Gastrocnemius medialis (tissue), 4 donors: ENCODE measurements at regions not wholly inside any gene's neighbourhood (a gene's known extent, or its start where the extent isn't known, plus 50 kb on each side); places are given as distances from the start of the nearest gene placed in this dataset.
"Not testable (repeated sequence)": the region's sequence is repeated elsewhere in the genome, so short reads cannot be mapped to it uniquely, and the experiment has no call there.

ENCODE experiments used
- ATAC-seq, 2 donors: fragments of 150-250 bp; one replicate each; pipeline ENCODE4 v1.9.1; 2016
- DNase-seq, 2 donors: peaks; one replicate each; pipeline ENCODE4 v3.0.0-alpha.2; 2019
- H3K27ac ChIP-seq, 4 donors: fragments of 200-600 bp; sonication (generic); 1 replicate in 1 of 4; 2 replicates in 3 of 4; pipeline ENCODE4 v1.5.1; 2016 to 2018; ENCODE audit warnings: mild to moderate bottlenecking in 2 of 4, moderate library complexity in 1 of 4
- H3K27me3 ChIP-seq, 3 donors: fragments of 200-600 bp; sonication (generic) in 2 of 3; 1 replicate in 1 of 3; 2 replicates in 2 of 3; pipeline versions ENCODE4 v1.5.1 to v1.6.0; 2016 to 2019; ENCODE audit warnings: mild to moderate bottlenecking in 1 of 3, moderate library complexity in 1 of 3
- H3K36me3 ChIP-seq, 2 donors: fragments of 200-600 bp; sonication (generic) in 1 of 2; one replicate each; pipeline ENCODE4 v1.5.1; 2017 to 2018
- H3K4me1 ChIP-seq, 2 donors: fragments of 200-600 bp; sonication (generic) in 1 of 2; one replicate each; pipeline ENCODE4 v1.5.1; 2016 to 2017; ENCODE audit warnings: mild to moderate bottlenecking in 2 of 2
- H3K4me3 ChIP-seq, 4 donors: fragments of 200-600 bp; sonication (generic) in 3 of 4; 1 replicate in 1 of 4; 2 replicates in 3 of 4; pipeline ENCODE4 v1.5.1; 2016 to 2019; ENCODE audit warnings: mild to moderate bottlenecking in 2 of 4
- H3K9me3 ChIP-seq, 3 donors: fragments of 200-600 bp; sonication (generic) in 2 of 3; 1 replicate in 1 of 3; 2 replicates in 2 of 3; pipeline ENCODE4 v1.5.1; 2016 to 2019
- CTCF ChIP-seq, 5 experiments: fragments of 450-650 bp in 3 of 5; fragments of 200-600 bp in 2 of 5; sonication (generic) in 2 of 5; IDR thresholded peaks in 4 of 5; conservative IDR thresholded peaks in 1 of 5; 1 replicate in 4 of 5; 2 replicates in 1 of 5; pipeline ENCODE4 v1.5.1; 2016 to 2019; ENCODE audit warnings: antibody characterized with exemption in 5 of 5, mild to moderate bottlenecking in 3 of 5, moderate library complexity in 3 of 5
- POLR2A ChIP-seq, 2 donors: fragments of 450-650 bp; IDR thresholded peaks; one replicate each; pipeline ENCODE4 v1.6.1; 2017; ENCODE audit warnings: antibody characterized with exemption in 2 of 2, mild to moderate bottlenecking in 2 of 2, moderate library complexity in 2 of 2
- in situ Hi-C, 4 donors: fragments of 200-750 bp; cut with MboI; loops; one replicate each; pipeline versions ENCODE4 v1.15.0 to v1.8.0; 2017; ENCODE audit warnings: low sequenced_read_pairs in 4 of 4
- intact Hi-C: fragments of 100-400 bp; cut with DNase I; formaldehyde crosslinking; loops from one replicate; pipeline ENCODE4 v1.15.1; 2023; ENCODE audit warnings: low total_unique reads

- Histone ChIP-seq H3K9me3 (no peaks in the 10 kb centered on the region), H3K27me3 (no peaks in the 10 kb centered on the region), H3K4me1 (no peaks in the 10 kb centered on the region), H3K4me3 (no peak overlapping the region), H3K27ac (no peak overlapping the region), H3K36me3 (no peaks in the 10 kb centered on the region)
- intact Hi-C loops (no loop called here), in situ Hi-C loops (no loop called here)
- DNase-seq (no peak), ATAC-seq (no peak)
- no peak for TF ChIP-seq POLR2A (IDR thresholded peaks at IDR 0.05)
- no peak for TF ChIP-seq CTCF (IDR thresholded peaks at IDR 0.05 in 4 of 5, conservative IDR thresholded peaks at IDR 0.05 in 1 of 5)
Observed at GRCh38 chr5:174920906-174921550, 196.6 kb downstream of the MSX2 start.

- no peaks in the 10 kb centered on the region for H3K9me3 ChIP-seq
- no peaks in the 10 kb centered on the region for H3K36me3 ChIP-seq
- TF ChIP-seq CTCF (IDR thresholded peaks at IDR 0.05 in 4 of 5, conservative IDR thresholded peaks at IDR 0.05 in 1 of 5) (no peak), POLR2A (IDR thresholded peaks at IDR 0.05) (no peak)
- ATAC-seq, result no peak
- H3K27ac ChIP-seq, result no peak overlapping the region
- intact Hi-C loops, result no loop called here
- DNase-seq, result no peak
- H3K27me3 ChIP-seq, result no peaks in the 10 kb centered on the region
- no peak overlapping the region for H3K4me3 ChIP-seq
- in situ Hi-C loops, result no loop called here
- H3K4me1 ChIP-seq, result no peaks in the 10 kb centered on the region
Observed at GRCh38 chr5:174919351-174919750, 195.0 kb downstream of the MSX2 start.

GRCh38 chr5:174918655-174919054 is 194.3 kb downstream of the MSX2 start:
- no peaks in the 10 kb centered on the region for H3K27me3 ChIP-seq
- no peak for TF ChIP-seq POLR2A (IDR thresholded peaks at IDR 0.05)
- TF ChIP-seq CTCF (IDR thresholded peaks at IDR 0.05 in 4 of 5, conservative IDR thresholded peaks at IDR 0.05 in 1 of 5), result no peak
- intact Hi-C loops (no loop called here), in situ Hi-C loops (no loop called here)
- ATAC-seq, result no peak
- H3K9me3 ChIP-seq, result no peaks in the 10 kb centered on the region
- no peaks in the 10 kb centered on the region for H3K36me3 ChIP-seq
- H3K4me1 ChIP-seq, result no peaks in the 10 kb centered on the region
- no peak overlapping the region for H3K4me3 ChIP-seq
- DNase-seq, result no peak
- H3K27ac ChIP-seq, result no peak overlapping the region

GRCh38 chr5:174917976-174918554 is 193.7 kb downstream of the MSX2 start:
- Histone ChIP-seq H3K4me1 (no peaks in the 10 kb centered on the region), H3K27ac (no peak overlapping the region), H3K4me3 (no peak overlapping the region), H3K36me3 (no peaks in the 10 kb centered on the region), H3K27me3 (no peaks in the 10 kb centered on the region), H3K9me3 (no peaks in the 10 kb centered on the region)
- in situ Hi-C loops (no loop called here), intact Hi-C loops (no loop called here)
- DNase-seq (no peak), ATAC-seq (no peak)
- no peak for TF ChIP-seq POLR2A (IDR thresholded peaks at IDR 0.05)
- no peak for TF ChIP-seq CTCF (IDR thresholded peaks at IDR 0.05 in 4 of 5, conservative IDR thresholded peaks at IDR 0.05 in 1 of 5)

GRCh38 chr5:174917435-174917834 is 193.1 kb downstream of the MSX2 start:
- in situ Hi-C loops, result not testable (repeated sequence)

GRCh38 chr5:174916924-174917323 is 192.5 kb downstream of the MSX2 start:
- ATAC-seq, H3K4me1 ChIP-seq, H3K9me3 ChIP-seq, in situ Hi-C loops, H3K27ac ChIP-seq, DNase-seq, H3K4me3 ChIP-seq, H3K36me3 ChIP-seq, intact Hi-C loops, H3K27me3 ChIP-seq: not testable (repeated sequence)

More at GRCh38 chr5:174917435-174917834, 193.1 kb downstream of the MSX2 start:
- H3K9me3 ChIP-seq, DNase-seq, ATAC-seq, intact Hi-C loops, H3K27ac ChIP-seq, H3K4me3 ChIP-seq, H3K36me3 ChIP-seq, H3K4me1 ChIP-seq, H3K27me3 ChIP-seq: not testable (repeated sequence)
